H1 (cell line): ENCODE measurements at regions not wholly inside any gene's neighbourhood (a gene's known extent, or its start where the extent isn't known, plus 50 kb on each side); places are given as distances from the start of the nearest gene placed in this dataset.

Source experiments
- CTCF ChIA-PET: fragments of 300-600 bp; sonication (Branson Sonifier 250); formaldehyde crosslinking; loops from one replicate; lab custom pipeline; 2021; ENCODE audit not compliant: partially characterized antibody; lab: Charles Lee
- POLR2A ChIA-PET: fragments of 300-600 bp; sonication (Branson Sonifier 250); formaldehyde crosslinking; loops from one replicate; lab custom pipeline; 2021; ENCODE audit warnings: inconsistent platforms; ENCODE audit not compliant: partially characterized antibody; lab: Charles Lee
- DNase-seq, 2 experiments: peaks; one replicate each; pipeline versions ENCODE4 v3.0.0 to v3.0.0-alpha.2; 2010 to 2022; ENCODE audit warnings: low spot score in 2 of 2, low read depth in 1 of 2, mixed read lengths in 1 of 2
- FAIRE-seq: peaks from 2 replicates; lab custom pipeline; 2011; peaks lifted over from hg19 to GRCh38; lab: Jason Lieb, UNC
- H2AFZ ChIP-seq: 2 replicates; pipeline ENCODE4 v1.8.1; 2012; ENCODE audit warnings: low read length, inconsistent platforms
- H2AK5ac ChIP-seq: 2 replicates; pipeline ENCODE4 v1.6.1; 2013; ENCODE audit warnings: low read depth, low read length
- H2BK120ac ChIP-seq: replicated peaks from 2 replicates; pipeline ENCODE3; 2013; ENCODE audit warnings: low read depth, low read length, inconsistent platforms
- H2BK12ac ChIP-seq: 2 replicates; pipeline ENCODE4 v1.6.1; 2013; ENCODE audit warnings: low read depth, low read length
- H2BK15ac ChIP-seq: 2 replicates; pipeline ENCODE4 v1.6.1; 2013; ENCODE audit warnings: low read length
- H2BK20ac ChIP-seq: 2 replicates; pipeline ENCODE4 v1.6.1; 2013; ENCODE audit warnings: low read length
- H2BK5ac ChIP-seq: 2 replicates; pipeline ENCODE4 v1.6.1; 2013; ENCODE audit warnings: low read depth, low read length
- H3K14ac ChIP-seq: 2 replicates; pipeline ENCODE4 v1.6.1; 2013; ENCODE audit warnings: inconsistent platforms; ENCODE audit not compliant: insufficient read length
- H3K18ac ChIP-seq: 2 replicates; pipeline ENCODE4 v1.6.1; 2013; ENCODE audit warnings: low read length; ENCODE audit errors: extremely low read depth
- H3K23ac ChIP-seq: 2 replicates; pipeline ENCODE4 v1.6.1; 2013; ENCODE audit warnings: inconsistent platforms; ENCODE audit not compliant: insufficient read length
- H3K23me2 ChIP-seq: 2 replicates; pipeline ENCODE4 v1.6.1; 2013; ENCODE audit warnings: low read depth, low read length
- H3K27ac ChIP-seq: 2 replicates; pipeline ENCODE4 v1.6.1; 2011; ENCODE audit warnings: low read depth, low read length, inconsistent platforms
- H3K27me3 ChIP-seq, 4 experiments: replicated peaks in 1 of 4; 1 replicate in 1 of 4; 2 replicates in 3 of 4; pipeline versions ENCODE4 v1.6.1 to v1.8.1; 2011 to 2013; ENCODE audit warnings: low read length in 3 of 4, mild to moderate bottlenecking in 3 of 4, inconsistent platforms in 2 of 4, mixed read lengths in 2 of 4, moderate library complexity in 1 of 4; ENCODE audit not compliant: control insufficient read depth in 3 of 4, insufficient read depth in 3 of 4; ENCODE audit errors: extremely low read depth in 1 of 4
- H3K36me3 ChIP-seq, 4 experiments: 2 replicates each; pipeline versions ENCODE4 v1.6.1 to v1.8.1; 2011 to 2013; ENCODE audit warnings: mild to moderate bottlenecking in 4 of 4, low read length in 3 of 4, moderate library complexity in 2 of 4, control low read depth in 1 of 4, inconsistent platforms in 1 of 4; ENCODE audit not compliant: insufficient read depth in 4 of 4, control insufficient read depth in 2 of 4
- H3K4ac ChIP-seq: replicated peaks from 2 replicates; pipeline ENCODE3; 2013; ENCODE audit warnings: low read length, low read depth, mixed read lengths, inconsistent platforms; ENCODE audit not compliant: insufficient read length
- H3K4me1 ChIP-seq, 4 experiments: replicated peaks in 1 of 4; 1 replicate in 1 of 4; 2 replicates in 3 of 4; pipeline versions ENCODE4 v1.6.1 to v1.8.1; 2011 to 2013; ENCODE audit warnings: low read length in 3 of 4, inconsistent platforms in 2 of 4, mixed read lengths in 1 of 4; ENCODE audit not compliant: insufficient read depth in 4 of 4, control insufficient read depth in 3 of 4
- H3K4me2 ChIP-seq, 2 experiments: 2 replicates each; pipeline versions ENCODE4 v1.6.1 to v1.8.1; 2011 to 2013; ENCODE audit warnings: low read depth in 2 of 2, low read length in 2 of 2, control low read depth in 1 of 2, inconsistent platforms in 1 of 2, mild to moderate bottlenecking in 1 of 2; ENCODE audit not compliant: insufficient read depth in 1 of 2
- H3K4me3 ChIP-seq, 4 experiments: fragments of 200-600, 300-600 bp in 1 of 4; sonication (generic), shearing (Covaris generic), sonication (Bioruptor Twin) in 1 of 4; 2 replicates each; pipeline versions ENCODE4 v1.5.1 to v1.8.1; 2011 to 2016; ENCODE audit warnings: low read length in 4 of 4, low read depth in 3 of 4, control low read depth in 2 of 4, inconsistent platforms in 2 of 4, mild to moderate bottlenecking in 2 of 4, mixed read lengths in 1 of 4, moderate library complexity in 1 of 4; ENCODE audit not compliant: insufficient read depth in 2 of 4; ENCODE audit errors: extremely low read depth in 1 of 4
- H3K56ac ChIP-seq: replicated peaks from 2 replicates; pipeline ENCODE3; 2013; ENCODE audit warnings: low read depth, mild to moderate bottlenecking, mixed read lengths, low read length, inconsistent platforms; ENCODE audit not compliant: insufficient read length
- H3K79me1 ChIP-seq: 2 replicates; pipeline ENCODE4 v1.6.1; 2013; ENCODE audit warnings: low read depth, low read length, control low read depth
- H3K79me2 ChIP-seq, 2 experiments: 2 replicates each; pipeline versions ENCODE4 v1.6.1 to v1.8.1; 2012 to 2013; ENCODE audit warnings: low read length in 2 of 2, mild to moderate bottlenecking in 2 of 2, inconsistent platforms in 1 of 2; ENCODE audit not compliant: insufficient read depth in 2 of 2, control insufficient read depth in 1 of 2
- H3K9ac ChIP-seq, 4 experiments: replicated peaks in 1 of 4; 1 replicate in 1 of 4; 2 replicates in 3 of 4; pipeline versions ENCODE4 v1.6.1 to v1.8.1; 2011 to 2013; ENCODE audit warnings: low read depth in 3 of 4, low read length in 3 of 4, control low read depth in 2 of 4, mild to moderate bottlenecking in 2 of 4, moderate library complexity in 2 of 4, inconsistent platforms in 1 of 4; ENCODE audit errors: extremely low read depth in 1 of 4
- H3K9me3 ChIP-seq, 2 experiments: 2 replicates each; pipeline versions ENCODE4 v1.6.1 to v1.8.1; 2012 to 2013; ENCODE audit warnings: mild to moderate bottlenecking in 2 of 2, moderate library complexity in 2 of 2, control low read depth in 1 of 2, inconsistent platforms in 1 of 2, low read depth in 1 of 2, low read length in 1 of 2, mixed read lengths in 1 of 2; ENCODE audit not compliant: insufficient read depth in 2 of 2
- H4K20me1 ChIP-seq, 2 experiments: replicated peaks in 1 of 2; 2 replicates each; pipeline versions ENCODE3 to v1.8.1; 2011 to 2013; ENCODE audit warnings: inconsistent platforms in 2 of 2, low read length in 2 of 2, mild to moderate bottlenecking in 1 of 2; ENCODE audit not compliant: insufficient read depth in 2 of 2, control insufficient read depth in 1 of 2
- H4K5ac ChIP-seq: 2 replicates; pipeline ENCODE4 v1.6.1; 2013; ENCODE audit warnings: low read length, low read depth, mixed read lengths, inconsistent platforms; ENCODE audit not compliant: insufficient read length
- H4K8ac ChIP-seq: 2 replicates; pipeline ENCODE4 v1.8.0; 2013; ENCODE audit warnings: mild to moderate bottlenecking, moderate library complexity, low read length, inconsistent platforms; ENCODE audit not compliant: insufficient read depth; ENCODE audit errors: extremely low read depth
- H4K91ac ChIP-seq: replicated peaks from 2 replicates; pipeline ENCODE3; 2013; ENCODE audit warnings: low read length, mixed read lengths, inconsistent platforms; ENCODE audit not compliant: insufficient read length
- CBX5 ChIP-seq: fragments of 300-800, 300-1000 bp; sonication (generic); IDR thresholded peaks from 2 replicates; pipeline ENCODE4 v1.7.1; 2016; ENCODE audit warnings: antibody characterized with exemption, low read length, low read depth
- RAD21 ChIP-seq, 2 experiments: IDR thresholded peaks in 1 of 2; conservative IDR thresholded peaks in 1 of 2; 2 replicates each; pipeline ENCODE4 v1.6.1; 2011; ENCODE audit warnings: low read depth in 2 of 2, low read length in 2 of 2, improper control_type of control experiment in 1 of 2, inconsistent platforms in 1 of 2, mild to moderate bottlenecking in 1 of 2, moderate library complexity in 1 of 2
- ZNF274 ChIP-seq: IDR thresholded peaks from 2 replicates; pipeline ENCODE4 v1.7.0; 2012; ENCODE audit warnings: low read length, borderline replicate concordance; ENCODE audit errors: extremely low read depth
- WGBS, 2 experiments: shearing (Covaris generic) in 1 of 2; methylation state at CpG; one replicate each; pipeline versions ENCODE4 v1.1.6 to v1.1.7; 2013 to 2015; ENCODE audit warnings: low lambda C conversion rate in 2 of 2, mixed read lengths in 2 of 2, inconsistent platforms in 1 of 2, low coverage in 1 of 2, missing lambda C conversion rate in 1 of 2; ENCODE audit not compliant: insufficient replicate concordance in 2 of 2, insufficient coverage in 1 of 2, insufficient read length in 1 of 2; ENCODE audit errors: extremely low coverage in 1 of 2, missing lambda C conversion rate in 1 of 2; 5-methylcytosine and 5-hydroxymethylcytosine counted together

- Histone ChIP-seq H3K23ac (no peak overlapping the region), H3K79me1 (no peaks in the 10 kb centered on the region), H4K5ac (no peak overlapping the region), H3K27ac (no peak overlapping the region), H3K79me2 (no peaks in the 10 kb centered on the region), H3K4me2 (no peak overlapping the region), H3K4me1 (peaks cover 0 to 6% (median 0%) of the 10 kb centered on the region in 4 experiments; a peak in 3 of 7 replicates), H3K23me2 (no peaks in the 10 kb centered on the region), H3K9me3 (no peaks in the 10 kb centered on the region), H3K18ac (no peak overlapping the region), H3K4me3 (no peak overlapping the region), H2BK20ac (no peak overlapping the region), H2BK120ac (no peak overlapping the region), H3K14ac (no peak overlapping the region), H3K56ac (no peak overlapping the region), H2BK15ac (no peak overlapping the region), H2BK12ac (no peak overlapping the region), H3K36me3 (no peaks in the 10 kb centered on the region), H2AFZ (no peak overlapping the region), H4K20me1 (no peaks in the 10 kb centered on the region), H2BK5ac (no peak overlapping the region), H4K91ac (no peak overlapping the region), H4K8ac (no peak overlapping the region), H3K27me3 (no peaks in the 10 kb centered on the region), H3K9ac (no peak overlapping the region), H2AK5ac (no peak overlapping the region), H3K4ac (no peak overlapping the region)
- TF ChIP-seq RAD21 (IDR thresholded peaks at IDR 0.05 in 1 of 2, conservative IDR thresholded peaks at IDR 0.05 in 1 of 2; ENCODE audit: low read depth in 2 of 2, low read length in 2 of 2) (no peak), ZNF274 (no peak), CBX5 (no peak)
- no peak for DNase-seq
- POLR2A ChIA-PET: no interaction called here
- FAIRE-seq: no peak
- CTCF ChIA-PET: no interaction called here
- 93% methylated on average over 5 of the region's 5 CpGs; no CpG with 5 or more reads in 1 of the 2 experiments for WGBS, 2 experiments
Observed at GRCh38 chr5:116709082-116709481, 134.5 kb upstream of the SEMA6A start.
